PFSK-1 (cell line): ENCODE measurements at regions not wholly inside any gene's neighbourhood (a gene's known extent, or its start where the extent isn't known, plus 50 kb on each side); places are given as distances from the start of the nearest gene placed in this dataset.

Experiments
- POLR2AphosphoS5 ChIP-seq: IDR thresholded peaks from 2 replicates; pipeline ENCODE4 v1.6.1; 2012; ENCODE audit warnings: low read depth, mild to moderate bottlenecking, control low read depth, low read length, moderate library complexity
- SIN3A ChIP-seq: IDR thresholded peaks from 2 replicates; pipeline ENCODE4 v1.6.1; 2012; ENCODE audit warnings: mild to moderate bottlenecking, low read length, moderate library complexity, borderline replicate concordance; ENCODE audit not compliant: insufficient read depth
- TAF1 ChIP-seq: IDR thresholded peaks from 2 replicates; pipeline ENCODE4 v1.6.1; 2012; ENCODE audit warnings: low read length, control low read depth, borderline replicate concordance; ENCODE audit not compliant: insufficient read depth

DNA sequence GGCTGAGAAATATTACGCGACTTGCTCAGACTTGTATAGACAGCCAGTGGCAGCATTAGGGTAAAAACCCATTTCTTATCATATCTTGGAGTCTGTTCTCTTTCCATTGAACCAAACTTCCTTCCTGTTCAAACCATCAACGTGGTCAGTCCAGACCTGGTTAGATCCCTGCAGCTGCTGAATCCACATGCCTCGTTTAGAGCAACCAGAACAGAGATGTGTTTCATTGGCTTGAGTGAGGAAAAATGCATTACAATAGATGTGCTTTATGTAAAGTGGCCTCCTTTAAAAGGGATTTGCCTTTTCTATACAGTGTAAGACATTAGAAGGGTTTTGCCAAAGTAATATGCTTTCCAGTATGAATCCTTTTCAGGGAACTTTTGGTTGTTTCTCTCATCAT is 232.4 kb downstream of the MEIS1 start:
- no peak for TF ChIP-seq SIN3A
- no peak for TF ChIP-seq POLR2AphosphoS5
- TF ChIP-seq TAF1 = no peak
